Stimulated activated CD8-positive, alpha-beta memory T cell treated with anti-CD3 and anti-CD28 coated beads, Interleukin-4, amount 100 ng/mL, for 48 hours (primary cell): ENCODE measurements at regions not wholly inside any gene's neighbourhood (a gene's known extent, or its start where the extent isn't known, plus 50 kb on each side); places are given as distances from the start of the nearest gene placed in this dataset.

Source experiments
- DNase-seq: peaks from one replicate; pipeline ENCODE4 v3.0.0-alpha.2; 2020

GRCh38 chr2:120576509-120577474, 158.9 kb upstream of the GLI2 start:
- no peak for DNase-seq

GRCh38 chr2:120577721-120578295, 157.9 kb upstream of the GLI2 start:
- no peak for DNase-seq

GRCh38 chr2:120578576-120579352, 156.9 kb upstream of the GLI2 start:
- no peak for DNase-seq

GRCh38 chr2:120579916-120580685, 155.6 kb upstream of the GLI2 start:
- no peak for DNase-seq

GRCh38 chr2:120580709-120581108, 155.0 kb upstream of the GLI2 start:
- no peak for DNase-seq

GRCh38 chr2:120583121-120583520, 152.5 kb upstream of the GLI2 start:
- DNase-seq, result no peak

- no peak for DNase-seq
Observed at GRCh38 chr2:120583851-120584570, 151.7 kb upstream of the GLI2 start.

GRCh38 chr2:120586507-120587278, 149.0 kb upstream of the GLI2 start:
- DNase-seq, result no peak

GRCh38 chr2:120587279-120587996, 148.2 kb upstream of the GLI2 start:
- DNase-seq, result no peak

- DNase-seq, result no peak
Observed at GRCh38 chr2:120587997-120588336, 147.7 kb upstream of the GLI2 start.

- no peak for DNase-seq
Observed at GRCh38 chr2:120589771-120590608, 145.7 kb upstream of the GLI2 start.

GRCh38 chr2:120590841-120591240, 144.8 kb upstream of the GLI2 start:
- no peak for DNase-seq

GRCh38 chr2:120591572-120591971, 144.1 kb upstream of the GLI2 start:
- no peak for DNase-seq

- DNase-seq, result no peak
Observed at GRCh38 chr2:120592084-120592483, 143.6 kb upstream of the GLI2 start.

- no peak for DNase-seq
Observed at GRCh38 chr2:120593921-120594686, 141.6 kb upstream of the GLI2 start.

- no peak for DNase-seq
Observed at GRCh38 chr2:120594856-120595685, 140.6 kb upstream of the GLI2 start.

GRCh38 chr2:120595739-120596138, 139.9 kb upstream of the GLI2 start:
- DNase-seq, result no peak
